NCI-H460 (cell line): ENCODE measurements at regions not wholly inside any gene's neighbourhood (a gene's known extent, or its start where the extent isn't known, plus 50 kb on each side); places are given as distances from the start of the nearest gene placed in this dataset.
A peak's percentile ranks its signal among the peaks of the same experiment; 100 is the strongest.

Experiments
- DNase-seq: peaks from one replicate; pipeline ENCODE4 v3.0.0-alpha.2; 2016; ENCODE audit warnings: low read depth; ENCODE audit errors: extremely low read depth

DNA sequence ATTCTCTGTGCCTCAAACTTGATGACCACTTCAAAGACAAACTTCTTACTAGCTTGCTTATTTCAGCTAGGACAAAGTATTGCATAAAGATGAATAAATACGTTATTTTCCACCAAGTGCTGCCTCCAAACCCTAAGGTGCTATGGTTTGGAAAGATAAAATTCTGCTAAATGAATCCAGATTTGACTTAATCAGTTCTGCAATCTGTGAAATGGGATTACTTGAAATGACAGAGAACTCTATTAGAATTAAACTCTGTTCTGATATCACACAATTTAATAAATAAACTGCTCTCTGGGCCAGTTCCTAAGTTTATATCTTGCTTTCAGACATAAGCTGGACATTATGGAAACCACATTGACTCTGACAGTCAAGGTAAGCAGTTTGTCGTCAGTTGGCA lies 338.8 kb upstream of the SEMA6D start:
- DNase-seq = no peak

DNA sequence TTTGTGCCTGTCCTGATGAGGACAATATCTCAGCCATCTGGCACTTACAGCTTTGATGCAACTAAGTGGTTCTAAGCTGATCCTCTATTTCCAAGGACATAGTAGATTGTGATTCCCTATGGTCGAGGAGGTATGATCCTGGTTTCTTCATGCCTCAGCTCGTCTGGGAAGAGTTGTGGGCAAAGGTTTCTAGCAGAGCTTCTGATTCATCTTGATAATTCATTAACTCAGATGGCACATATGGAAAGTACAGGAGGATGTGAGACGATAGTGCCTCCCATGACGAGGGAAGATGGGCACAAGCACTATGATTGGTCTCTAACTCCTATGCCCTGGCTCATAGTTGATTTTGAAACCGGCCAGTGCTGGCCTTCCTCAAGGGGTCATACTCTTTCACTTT lies 334.2 kb upstream of the SEMA6D start:
- no peak for DNase-seq

DNA sequence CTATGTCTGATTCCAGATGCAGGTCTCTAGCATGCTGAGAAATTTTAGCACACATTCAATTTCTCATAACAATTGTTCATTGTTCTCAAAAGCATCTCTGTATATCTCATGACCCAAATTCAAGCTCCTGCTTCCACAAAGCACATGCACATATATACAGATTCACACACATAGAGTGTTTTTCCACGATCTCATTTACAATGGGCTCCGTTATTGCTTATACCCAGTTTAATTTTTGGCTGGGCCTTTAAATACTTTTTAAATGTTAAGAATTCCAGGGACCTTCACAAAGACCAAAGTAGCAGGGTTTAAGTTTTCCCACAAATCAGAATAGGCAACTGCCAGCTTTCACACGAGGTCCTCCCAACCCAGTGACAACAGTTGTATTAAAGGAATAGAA lies 333.5 kb upstream of the SEMA6D start:
- no peak for DNase-seq

DNA sequence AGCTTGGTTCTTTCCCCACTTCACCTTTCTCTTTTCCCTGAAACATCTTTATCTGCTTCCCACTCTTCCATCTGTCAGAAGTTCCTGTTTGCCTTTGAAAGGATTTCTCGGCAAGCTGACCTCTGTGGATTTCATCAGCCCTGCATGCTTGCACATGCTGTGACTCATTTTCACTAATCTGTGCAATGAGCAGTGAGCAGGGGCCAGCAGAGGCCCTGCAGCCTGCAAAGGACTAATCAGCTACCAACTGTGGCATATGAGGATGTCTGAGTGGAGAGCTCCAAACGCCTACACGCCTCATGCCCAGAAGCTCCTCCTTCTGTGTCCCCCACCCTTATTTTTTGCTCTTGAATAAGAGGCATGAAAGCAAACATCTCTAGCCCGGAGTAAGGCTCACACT lies 333.0 kb upstream of the SEMA6D start:
- DNase-seq = peak; percentile 69

DNA sequence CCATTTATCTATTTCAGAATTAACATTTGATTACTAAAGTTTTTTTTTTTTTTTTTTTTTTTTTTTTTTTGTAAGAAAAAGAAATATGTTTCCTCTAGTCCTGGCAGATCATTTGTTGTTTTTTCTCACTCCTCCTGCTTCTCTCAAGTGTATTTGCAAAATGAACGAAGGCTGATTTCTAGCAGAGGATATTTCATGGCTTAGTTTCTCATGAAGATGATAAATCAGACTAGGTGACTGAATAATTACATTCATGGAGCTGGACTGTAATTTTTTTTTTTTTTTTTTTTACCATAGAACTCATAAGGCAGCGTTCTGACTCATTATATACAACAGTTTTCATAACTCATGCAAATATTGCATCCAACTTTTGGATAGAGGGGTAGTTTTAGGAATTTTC lies 332.5 kb upstream of the SEMA6D start:
- no peak for DNase-seq

DNA sequence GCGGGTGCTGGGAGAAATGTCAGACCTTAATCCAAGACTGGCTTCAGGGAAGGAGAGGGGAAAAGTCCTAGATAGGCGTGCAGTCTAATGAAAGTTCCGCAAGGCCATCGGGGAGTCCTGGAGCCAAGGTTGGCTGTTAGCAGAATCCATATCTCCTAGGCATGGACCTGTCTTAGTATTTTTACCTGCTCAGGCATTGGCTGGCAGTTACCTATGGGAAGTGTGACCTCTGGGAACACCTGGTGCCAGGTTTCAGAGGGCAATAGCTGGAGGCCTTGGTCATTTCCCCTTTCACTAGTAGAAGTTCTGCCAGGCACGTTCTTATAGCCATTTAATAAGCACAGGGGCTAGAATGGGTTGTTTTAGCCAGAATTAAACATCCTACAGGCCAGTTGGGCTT lies 330.8 kb upstream of the SEMA6D start:
- no peak for DNase-seq

DNA sequence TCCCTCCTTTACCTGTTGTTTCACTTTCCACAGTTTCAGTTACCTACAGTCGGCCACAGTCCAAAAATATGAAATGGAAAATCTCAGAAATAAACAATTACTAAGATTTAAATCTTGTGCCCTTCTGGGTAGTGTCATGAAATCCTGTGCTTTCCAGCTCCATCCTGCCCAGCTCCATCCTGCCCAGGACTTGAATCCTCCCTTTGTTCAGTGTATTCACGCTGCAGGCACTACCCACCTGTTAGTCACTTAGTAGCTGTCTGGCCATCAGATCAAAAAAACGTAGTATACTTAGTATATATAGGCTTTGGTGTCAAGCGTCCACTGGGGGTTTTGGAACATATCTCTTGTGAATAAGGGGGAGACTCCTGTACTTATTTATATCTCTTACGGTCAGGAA lies 329.0 kb upstream of the SEMA6D start:
- DNase-seq = no peak

DNA sequence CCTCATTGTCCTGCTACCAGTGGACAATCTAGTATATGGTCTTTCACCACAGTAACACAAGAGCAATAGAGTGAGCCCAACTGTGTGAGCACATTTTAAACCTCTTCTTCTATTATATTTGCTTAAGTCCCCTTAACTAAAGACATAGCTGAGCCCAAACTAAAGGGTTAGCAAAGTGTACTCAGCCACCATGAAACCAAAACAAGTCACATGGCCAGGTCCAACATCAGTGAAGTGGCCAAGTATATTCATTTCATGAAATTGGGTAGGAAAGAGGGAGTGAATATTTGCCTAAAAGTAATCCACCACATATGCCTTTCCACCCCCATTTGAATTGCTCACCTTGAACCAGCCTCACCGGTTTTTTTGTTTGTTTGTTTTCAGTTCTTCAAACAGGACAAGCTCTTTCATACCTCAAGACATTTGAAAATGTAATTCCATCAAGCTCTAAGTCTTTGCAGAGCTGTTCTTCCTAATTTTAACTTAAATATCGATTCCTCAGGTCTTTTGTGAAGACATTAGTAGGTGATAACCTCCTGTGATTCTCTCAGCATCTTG lies 327.0 kb upstream of the SEMA6D start:
- DNase-seq = no peak

DNA sequence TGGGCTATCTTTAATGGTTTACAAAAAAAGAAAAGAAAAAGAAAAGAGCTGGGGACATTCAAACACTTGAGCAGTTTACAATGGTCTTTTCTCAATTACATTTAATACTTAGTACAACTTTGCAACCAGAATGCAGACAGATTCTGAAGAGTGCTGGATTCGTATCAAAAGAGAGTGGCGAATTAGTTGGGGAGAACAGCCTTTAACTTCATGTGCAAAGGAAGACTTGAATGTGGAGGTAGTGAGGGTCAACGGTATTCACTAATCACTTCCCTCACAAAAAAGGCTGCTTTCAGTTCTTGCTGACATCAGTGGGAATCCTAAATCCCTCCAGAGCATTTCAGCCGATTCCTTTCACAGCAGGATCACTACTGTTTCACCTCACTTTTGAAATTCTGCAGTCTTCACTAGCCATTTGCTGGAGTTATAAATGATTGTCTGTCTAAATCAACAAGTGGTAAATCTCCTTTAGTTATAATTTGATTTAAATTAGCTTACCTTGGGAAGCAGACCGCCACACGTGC lies 323.0 kb upstream of the SEMA6D start:
- DNase-seq = no peak

DNA sequence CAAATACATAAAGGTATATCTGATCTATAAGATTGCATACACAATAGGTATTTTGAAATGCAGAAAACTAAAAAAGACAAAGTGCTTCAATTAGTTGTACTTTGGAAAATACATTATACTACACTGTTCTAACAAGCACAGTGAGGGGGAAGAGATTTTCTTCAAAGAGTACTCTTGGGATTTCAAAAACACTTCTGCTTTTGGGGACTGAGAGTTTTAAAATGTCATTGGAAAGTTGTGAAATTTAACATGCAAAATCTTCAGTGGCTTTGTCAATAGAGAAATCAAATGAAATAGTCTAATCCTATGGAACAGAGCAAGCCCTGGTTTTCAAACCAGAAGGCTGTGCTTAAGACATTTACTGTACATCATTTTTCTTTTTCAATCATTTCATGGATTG lies 322.2 kb upstream of the SEMA6D start:
- DNase-seq = no peak

DNA sequence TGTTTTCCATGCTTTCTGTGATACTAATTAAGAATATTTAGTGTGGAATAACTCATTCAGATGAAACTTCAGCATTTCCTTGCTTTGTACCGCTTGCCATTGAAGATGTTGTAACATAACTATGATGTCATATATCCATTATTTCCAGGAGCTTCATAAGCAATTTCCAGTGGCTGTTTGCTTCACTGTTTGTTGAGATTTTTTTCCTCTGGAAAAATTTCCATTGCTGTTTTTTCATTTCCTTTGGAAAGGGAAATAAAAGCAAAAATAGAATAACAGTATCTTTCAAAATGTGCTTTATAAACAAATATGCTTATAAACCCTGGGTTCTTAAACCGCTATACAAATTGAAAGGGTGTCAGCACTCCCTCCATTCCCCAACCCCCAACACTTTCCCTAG lies 319.6 kb upstream of the SEMA6D start:
- no peak for DNase-seq

DNA sequence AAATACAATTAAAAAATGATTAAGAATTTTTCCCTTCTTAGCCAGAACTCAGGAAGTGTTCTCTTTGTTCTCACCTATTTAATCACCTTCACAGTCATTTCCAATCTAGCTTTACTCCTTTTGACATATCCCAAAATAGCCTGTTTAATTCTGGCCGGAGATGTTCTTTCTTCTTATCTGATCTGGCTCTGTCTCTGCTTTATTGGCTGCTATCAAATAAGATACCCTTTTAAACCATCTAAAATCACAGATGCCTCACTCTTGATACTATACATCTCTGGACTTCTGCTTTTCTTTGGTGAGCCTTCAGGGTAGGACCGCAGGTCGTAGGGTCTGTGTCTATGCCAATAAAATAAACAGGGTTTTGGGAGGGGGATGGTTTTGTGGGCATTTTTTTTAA lies 319.2 kb upstream of the SEMA6D start:
- DNase-seq = no peak

DNA sequence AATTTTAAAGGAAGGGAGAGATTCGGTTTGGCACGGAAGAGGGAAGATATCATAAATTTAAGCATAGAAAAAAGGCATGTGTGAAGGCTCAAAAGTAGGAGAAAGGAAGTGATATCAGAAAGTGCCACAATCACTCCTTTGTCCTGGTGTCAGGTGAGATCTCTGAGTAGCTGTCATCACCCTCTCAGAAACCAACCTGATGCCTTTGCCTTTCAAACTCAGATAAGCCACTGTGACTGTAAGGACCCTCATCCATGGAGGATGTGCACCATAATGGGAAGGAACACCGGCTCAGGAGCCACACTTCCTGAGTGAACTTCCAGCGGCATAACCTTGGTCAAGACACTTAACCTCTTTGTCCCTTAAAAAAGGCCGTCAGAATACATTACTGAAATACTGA lies 318.7 kb upstream of the SEMA6D start:
- DNase-seq = no peak

DNA sequence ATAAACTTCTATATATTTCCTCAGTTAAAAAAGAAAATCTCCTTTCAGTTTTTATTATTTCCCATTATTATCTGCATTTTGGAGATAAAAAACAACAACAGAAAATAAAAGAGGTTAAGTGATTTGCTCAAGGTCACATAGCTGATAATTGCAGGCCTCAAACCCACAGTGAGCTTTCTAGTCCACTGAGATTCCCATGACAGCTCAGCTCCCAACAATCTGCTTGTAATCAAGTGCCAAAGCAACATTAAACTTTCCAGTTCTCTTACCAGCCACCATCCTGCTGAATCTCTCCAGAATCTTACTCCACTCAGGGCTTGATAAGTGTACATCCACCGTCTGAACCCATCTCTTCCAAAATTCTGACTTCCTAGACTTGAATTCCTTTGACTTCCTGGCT lies 318.2 kb upstream of the SEMA6D start:
- no peak for DNase-seq

DNA sequence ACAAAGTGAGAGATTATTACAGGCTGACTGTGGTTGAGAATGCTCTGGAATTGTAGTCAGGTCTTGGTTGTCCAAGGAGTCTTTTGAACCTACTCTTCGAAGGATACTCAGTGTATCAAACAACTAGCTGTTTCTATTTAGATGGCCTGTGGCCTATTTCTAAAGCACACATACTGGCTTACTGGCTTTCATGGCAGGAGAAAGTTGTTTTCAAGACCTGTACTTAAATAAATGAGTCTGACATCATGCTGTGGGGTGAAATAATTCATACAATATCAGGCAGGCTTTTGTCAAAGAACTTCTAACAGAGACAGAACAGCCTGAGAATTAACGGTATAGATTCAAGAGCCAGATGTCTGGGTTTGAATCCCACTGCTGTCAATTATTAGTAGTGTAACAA lies 316.7 kb upstream of the SEMA6D start:
- DNase-seq = no peak

DNA sequence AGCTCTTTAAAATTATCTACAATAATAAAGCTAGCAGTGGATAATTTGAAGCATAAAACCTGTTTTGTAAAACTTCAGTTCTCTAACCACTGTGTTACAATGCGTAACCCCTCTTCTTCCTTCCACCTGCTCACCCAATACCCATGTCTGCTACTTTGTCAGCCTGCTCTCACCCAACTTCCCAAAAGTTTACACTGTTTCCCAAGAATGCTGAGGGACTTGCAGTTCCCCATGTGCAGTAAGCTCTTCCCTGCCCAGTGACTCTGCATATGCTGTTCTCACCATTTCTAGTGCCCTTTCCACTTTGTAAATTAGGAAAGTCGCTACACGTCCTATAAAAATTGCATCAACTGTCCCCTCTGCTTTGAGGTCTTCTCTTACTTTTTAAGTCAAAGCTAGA lies 315.9 kb upstream of the SEMA6D start:
- no peak for DNase-seq

DNA sequence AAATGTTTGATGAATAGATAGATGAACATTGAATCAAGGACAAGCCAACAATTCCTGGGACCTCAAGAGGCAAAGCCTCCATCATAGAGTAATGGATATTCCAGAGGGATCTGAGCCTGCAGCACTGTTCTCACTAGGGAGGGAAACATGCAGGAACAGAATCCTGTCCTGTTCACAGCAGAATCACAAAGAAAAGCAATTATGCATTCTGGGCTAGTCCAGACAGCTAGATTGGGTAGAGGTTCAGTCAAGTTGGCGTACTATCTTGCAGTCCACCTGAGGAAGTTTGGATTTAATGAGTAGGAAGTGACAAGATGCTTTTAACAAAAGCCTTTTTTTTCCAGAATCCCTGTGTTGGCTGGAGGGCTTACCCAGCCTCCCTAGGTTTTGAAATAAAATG lies 314.5 kb upstream of the SEMA6D start:
- DNase-seq = no peak

DNA sequence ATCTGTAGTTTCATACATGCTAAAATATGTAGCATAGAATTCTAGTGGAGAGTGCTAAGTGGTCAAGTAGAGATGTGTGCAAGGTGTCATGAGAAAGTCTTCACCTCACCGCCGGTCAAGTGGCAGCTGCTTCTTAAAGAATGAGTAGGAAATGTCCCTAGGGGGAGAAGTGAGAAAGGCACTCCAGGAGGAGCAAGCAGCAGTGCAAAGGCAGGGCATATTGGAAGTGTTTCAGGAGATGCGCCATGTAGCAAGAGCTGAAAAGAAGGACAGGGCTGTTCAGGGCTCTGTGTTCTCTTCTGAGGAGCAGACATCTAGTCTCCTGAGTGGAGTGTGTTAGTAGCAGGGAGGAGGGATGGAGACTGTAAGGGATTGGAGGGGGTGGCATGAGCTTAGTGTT lies 312.4 kb upstream of the SEMA6D start:
- DNase-seq = no peak

DNA sequence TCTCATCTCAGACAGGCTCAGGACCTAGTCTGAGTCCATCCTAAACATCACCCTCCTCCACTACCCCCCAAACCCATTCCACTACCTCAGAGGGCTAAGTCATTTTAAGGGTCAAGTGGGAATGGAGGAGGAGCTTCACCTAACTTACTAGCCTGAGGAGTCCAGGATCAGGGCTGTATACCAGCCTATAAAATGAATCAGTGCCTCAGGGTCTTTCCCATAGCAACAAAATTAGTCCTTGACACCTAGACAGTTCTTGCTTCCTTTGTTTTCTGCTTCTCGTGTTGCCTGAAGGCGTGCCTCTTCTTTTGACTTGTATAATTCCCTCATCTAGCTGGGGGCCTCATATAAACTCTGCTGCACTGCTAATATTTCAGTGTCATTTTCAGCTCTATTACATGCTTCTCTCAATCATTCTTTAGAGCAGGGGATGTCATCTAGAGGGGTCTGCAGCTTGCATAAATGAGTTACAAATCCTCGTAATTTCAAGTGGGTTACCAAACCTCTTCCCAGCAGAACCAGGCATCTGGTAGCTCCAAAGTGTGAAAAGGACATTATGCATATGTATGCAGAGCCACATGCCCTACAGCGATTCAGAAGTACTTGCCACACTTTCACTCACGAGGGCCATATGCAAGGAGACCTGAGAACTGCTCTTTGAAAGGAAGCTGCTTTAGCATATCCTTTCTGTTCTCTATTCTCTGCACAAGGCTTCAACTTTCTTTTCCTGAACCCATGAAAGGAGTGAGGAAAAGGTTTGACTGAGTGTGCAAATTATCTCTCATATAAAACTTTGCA lies 311.7 kb upstream of the SEMA6D start:
- no peak for DNase-seq

DNA sequence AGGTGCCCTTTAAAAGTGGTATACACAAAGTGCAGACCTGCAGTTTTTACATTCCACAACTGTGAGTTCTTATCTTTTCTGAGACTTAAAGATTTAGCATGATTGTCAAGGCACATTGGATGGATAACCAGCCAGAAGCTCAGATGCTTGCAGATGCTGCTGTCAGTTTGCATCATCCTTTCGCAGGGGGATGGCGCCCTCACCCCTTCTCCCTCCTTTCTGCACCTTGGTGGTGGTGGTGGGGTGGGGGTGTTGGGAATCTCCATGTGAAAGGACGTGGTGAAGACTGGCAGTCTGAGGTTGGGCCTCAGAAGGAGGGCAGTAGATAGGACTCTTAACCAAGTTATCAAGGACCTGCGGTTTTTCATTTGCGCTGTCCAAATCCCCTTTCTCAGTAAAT lies 309.6 kb upstream of the SEMA6D start:
- no peak for DNase-seq

DNA sequence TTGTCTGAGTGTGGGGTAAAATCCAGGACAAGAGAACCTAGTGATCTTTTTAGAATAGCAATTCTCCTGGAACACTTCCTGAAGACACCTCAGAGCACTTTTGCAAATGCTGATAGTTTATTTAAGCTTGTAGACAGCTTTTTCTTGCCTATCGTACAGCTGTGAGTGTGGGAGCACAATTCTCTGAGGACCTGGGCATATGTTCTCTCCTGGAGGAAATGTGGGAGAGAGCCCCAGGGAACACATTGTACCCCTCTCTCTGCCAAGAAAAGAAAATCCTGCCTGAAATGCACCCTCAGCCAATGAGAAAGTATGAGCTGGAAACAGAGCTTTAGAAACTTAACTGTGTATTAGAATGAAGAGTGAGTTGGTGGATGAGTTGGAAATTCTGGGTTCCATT lies 308.3 kb upstream of the SEMA6D start:
- no peak for DNase-seq

DNA sequence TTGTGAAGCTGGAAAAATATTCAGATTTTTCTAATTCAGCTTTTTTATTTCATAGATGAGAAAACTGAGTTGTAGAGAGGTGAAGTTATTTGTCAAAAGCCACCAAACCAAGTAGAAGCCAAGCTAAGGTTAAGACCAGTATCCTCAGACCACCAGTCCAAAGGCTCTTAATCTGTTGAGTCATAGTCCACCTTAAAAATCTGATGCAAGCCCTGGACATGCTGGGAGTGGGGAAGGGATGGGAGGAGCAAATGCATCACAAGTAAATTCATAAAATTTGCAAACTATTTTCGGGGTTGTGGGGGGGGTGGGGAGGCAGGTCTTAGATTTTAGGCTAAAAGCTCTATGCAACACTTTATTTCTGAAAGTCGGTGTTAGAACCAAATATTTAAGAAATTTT lies 307.7 kb upstream of the SEMA6D start:
- peak; percentile 14 for DNase-seq

DNA sequence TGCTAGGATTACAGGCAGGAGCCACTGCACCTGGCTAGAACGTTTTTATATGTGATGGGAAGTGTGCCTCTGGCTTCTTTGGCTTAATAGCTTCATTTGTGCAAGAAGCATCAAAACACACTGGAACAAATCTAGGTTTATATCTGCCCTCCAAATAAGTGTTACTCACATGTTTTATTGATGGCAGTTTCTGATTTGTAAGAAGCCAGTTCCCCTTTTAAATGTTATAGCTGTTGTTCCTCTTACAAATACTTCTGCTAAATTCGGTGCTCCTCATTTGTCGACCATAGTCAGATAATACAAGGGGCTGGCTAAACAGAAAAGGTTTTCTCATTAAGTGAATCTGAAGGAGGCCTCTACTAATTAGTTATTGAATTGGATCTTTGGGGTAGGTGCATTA lies 307.1 kb upstream of the SEMA6D start:
- DNase-seq = no peak
